Mesendoderm (in vitro differentiated cells): ENCODE measurements at regions not wholly inside any gene's neighbourhood (a gene's known extent, or its start where the extent isn't known, plus 50 kb on each side); places are given as distances from the start of the nearest gene placed in this dataset.

Experiments used
- DNase-seq: peaks from one replicate; pipeline ENCODE4 v3.0.0; 2013
- H2AK5ac ChIP-seq: 2 replicates; pipeline ENCODE4 v1.6.1; 2013; ENCODE audit warnings: low read length, inconsistent platforms
- H2BK120ac ChIP-seq: 2 replicates; pipeline ENCODE4 v1.6.1; 2013; ENCODE audit warnings: low read depth, mild to moderate bottlenecking, low read length, moderate library complexity, mixed read lengths
- H2BK15ac ChIP-seq: replicated peaks from 2 replicates; pipeline ENCODE4 v1.6.1; 2013; ENCODE audit warnings: low read depth, mild to moderate bottlenecking, moderate library complexity
- H2BK5ac ChIP-seq: 2 replicates; pipeline ENCODE4 v1.6.1; 2013; ENCODE audit warnings: low read length, inconsistent platforms
- H3K18ac ChIP-seq: 2 replicates; pipeline ENCODE4 v1.6.1; 2013; ENCODE audit warnings: mild to moderate bottlenecking, low read length, mixed read lengths
- H3K23ac ChIP-seq: one replicate; pipeline ENCODE4 v1.6.1; 2013; ENCODE audit warnings: low read length
- H3K27ac ChIP-seq: 2 replicates; pipeline ENCODE4 v1.5.1; 2013; ENCODE audit warnings: low read depth, mild to moderate bottlenecking, inconsistent platforms, low read length, moderate library complexity
- H3K27me3 ChIP-seq: 2 replicates; pipeline ENCODE4 v1.6.1; 2013; ENCODE audit warnings: low read length, control low read depth, mild to moderate bottlenecking, inconsistent platforms; ENCODE audit not compliant: insufficient read depth, poor library complexity
- H3K36me3 ChIP-seq: 2 replicates; pipeline ENCODE4 v1.6.1; 2013; ENCODE audit warnings: low read length, inconsistent platforms; ENCODE audit not compliant: control insufficient read depth, insufficient read depth
- H3K4ac ChIP-seq: one replicate; pipeline ENCODE4 v1.6.1; 2013; ENCODE audit warnings: low read depth, mild to moderate bottlenecking, low read length, moderate library complexity
- H3K4me1 ChIP-seq: 2 replicates; pipeline ENCODE4 v1.6.1; 2013; ENCODE audit warnings: low read depth, low read length, inconsistent platforms; ENCODE audit not compliant: control insufficient read depth
- H3K4me2 ChIP-seq: 2 replicates; pipeline ENCODE4 v1.6.1; 2013; ENCODE audit warnings: low read length
- H3K4me3 ChIP-seq: 2 replicates; pipeline ENCODE4 v1.5.1; 2013; ENCODE audit warnings: mild to moderate bottlenecking, low read length
- H3K56ac ChIP-seq: one replicate; pipeline ENCODE4 v1.6.1; 2013; ENCODE audit warnings: low read length
- H3K79me1 ChIP-seq: 2 replicates; pipeline ENCODE4 v1.6.1; 2013; ENCODE audit warnings: low read length, inconsistent platforms
- H3K79me2 ChIP-seq: 2 replicates; pipeline ENCODE4 v1.6.1; 2013; ENCODE audit warnings: mild to moderate bottlenecking, low read length; ENCODE audit not compliant: control insufficient read depth, insufficient read depth
- H3K9ac ChIP-seq: 2 replicates; pipeline ENCODE4 v1.6.1; 2013; ENCODE audit warnings: low read length, inconsistent platforms
- H4K5ac ChIP-seq: one replicate; pipeline ENCODE4 v1.6.1; 2013; ENCODE audit warnings: low read length
- H4K8ac ChIP-seq: one replicate; pipeline ENCODE4 v1.6.1; 2013; ENCODE audit warnings: low read depth, mild to moderate bottlenecking, control low read depth, low read length, moderate library complexity
- WGBS: extraction: QIAGEN DNeasy Blood & Tissue Kit; methylation state at CpG from one replicate; pipeline ENCODE4 v1.1.7; 2013; ENCODE audit warnings: low lambda C conversion rate, missing lambda C conversion rate; ENCODE audit not compliant: insufficient coverage; ENCODE audit errors: extremely low coverage; 5-methylcytosine and 5-hydroxymethylcytosine counted together

- no CpG with 5 or more reads among the region's 2 CpGs for WGBS
- H2BK120ac ChIP-seq = no peak overlapping the region
- H3K4me2 ChIP-seq = no peak overlapping the region
- H3K4me1 ChIP-seq = peaks cover 7% of the 10 kb centered on the region
- H3K27me3 ChIP-seq = no peaks in the 10 kb centered on the region
- DNase-seq = peak; percentile 34
- H4K5ac ChIP-seq = no peak overlapping the region
- H4K8ac ChIP-seq = no peak overlapping the region
- no peak overlapping the region for H3K56ac ChIP-seq
- H3K27ac ChIP-seq = no peak overlapping the region
- no peaks in the 10 kb centered on the region for H3K79me1 ChIP-seq
- no peak overlapping the region for H3K18ac ChIP-seq
- H3K4ac ChIP-seq = no peak overlapping the region
- no peak overlapping the region for H3K9ac ChIP-seq
- no peaks in the 10 kb centered on the region for H3K79me2 ChIP-seq
- no peak overlapping the region for H2AK5ac ChIP-seq
- H2BK15ac ChIP-seq = no peak overlapping the region
- no peak overlapping the region for H2BK5ac ChIP-seq
- H3K4me3 ChIP-seq = no peak overlapping the region
- H3K36me3 ChIP-seq = no peaks in the 10 kb centered on the region
- no peak overlapping the region for H3K23ac ChIP-seq
Observed at GRCh38 chr9:16257604-16258003, 612.9 kb downstream of the BNC2 start.

GRCh38 chr9:16258191-16258590 is 612.3 kb downstream of the BNC2 start:
- no peak overlapping the region for H3K4ac ChIP-seq
- H3K4me1 ChIP-seq = peaks cover 7% of the 10 kb centered on the region
- H2BK120ac ChIP-seq = no peak overlapping the region
- H3K9ac ChIP-seq = no peak overlapping the region
- no peaks in the 10 kb centered on the region for H3K79me2 ChIP-seq
- no peaks in the 10 kb centered on the region for H3K27me3 ChIP-seq
- no peak overlapping the region for H3K18ac ChIP-seq
- no peak overlapping the region for H4K8ac ChIP-seq
- no peaks in the 10 kb centered on the region for H3K36me3 ChIP-seq
- DNase-seq = no peak
- H3K23ac ChIP-seq = no peak overlapping the region
- no CpG with 5 or more reads among the region's 12 CpGs for WGBS
- H2BK15ac ChIP-seq = no peak overlapping the region
- no peak overlapping the region for H4K5ac ChIP-seq
- H2BK5ac ChIP-seq = no peak overlapping the region
- no peak overlapping the region for H3K27ac ChIP-seq
- no peak overlapping the region for H3K4me3 ChIP-seq
- no peak overlapping the region for H3K4me2 ChIP-seq
- no peaks in the 10 kb centered on the region for H3K79me1 ChIP-seq
- H3K56ac ChIP-seq = no peak overlapping the region
- no peak overlapping the region for H2AK5ac ChIP-seq

- DNase-seq = no peak
- H3K4me3 ChIP-seq = no peak overlapping the region
Observed at GRCh38 chr9:16258708-16259107, 611.8 kb downstream of the BNC2 start.

GRCh38 chr9:16262477-16263261 is 607.8 kb downstream of the BNC2 start:
- Histone ChIP-seq H3K4me1 (no peaks in the 10 kb centered on the region), H3K36me3 (no peaks in the 10 kb centered on the region), H3K4me2 (no peak overlapping the region), H4K5ac (no peak overlapping the region), H3K18ac (no peak overlapping the region), H3K79me2 (no peaks in the 10 kb centered on the region), H3K9ac (no peak overlapping the region), H3K27me3 (no peaks in the 10 kb centered on the region), H3K4me3 (no peak overlapping the region), H3K56ac (no peak overlapping the region), H3K79me1 (no peaks in the 10 kb centered on the region), H3K4ac (no peak overlapping the region), H3K23ac (no peak overlapping the region), H2BK120ac (no peak overlapping the region), H2BK5ac (no peak overlapping the region), H2AK5ac (no peak overlapping the region), H2BK15ac (no peak overlapping the region), H3K27ac (no peak overlapping the region), H4K8ac (no peak overlapping the region)
- WGBS = no CpG with 5 or more reads among the region's 14 CpGs
- DNase-seq = peak; percentile 33

More at GRCh38 chr9:16258708-16259107, 611.8 kb downstream of the BNC2 start:
- Histone ChIP-seq H4K5ac (no peak overlapping the region), H3K79me1 (no peaks in the 10 kb centered on the region), H2AK5ac (no peak overlapping the region), H3K18ac (no peak overlapping the region), H2BK15ac (no peak overlapping the region), H3K36me3 (no peaks in the 10 kb centered on the region), H3K27ac (no peak overlapping the region), H3K23ac (no peak overlapping the region), H3K79me2 (no peaks in the 10 kb centered on the region), H3K4me2 (no peak overlapping the region), H2BK5ac (no peak overlapping the region), H3K27me3 (no peaks in the 10 kb centered on the region), H4K8ac (no peak overlapping the region), H2BK120ac (no peak overlapping the region), H3K56ac (no peak overlapping the region), H3K9ac (no peak overlapping the region), H3K4ac (no peak overlapping the region), H3K4me1 (peaks cover 5% of the 10 kb centered on the region)
- 100% methylated on average over 3 of the region's 8 CpGs for WGBS

- no CpG with 5 or more reads among the region's 5 CpGs for WGBS
- H3K27ac ChIP-seq = no peak overlapping the region
- no peak overlapping the region for H2BK5ac ChIP-seq
- H3K79me2 ChIP-seq = no peaks in the 10 kb centered on the region
- no peaks in the 10 kb centered on the region for H3K27me3 ChIP-seq
- no peak for DNase-seq
- no peak overlapping the region for H3K18ac ChIP-seq
- no peak overlapping the region for H3K23ac ChIP-seq
- H2AK5ac ChIP-seq = no peak overlapping the region
- no peak overlapping the region for H3K56ac ChIP-seq
- H3K4me1 ChIP-seq = no peaks in the 10 kb centered on the region
- no peaks in the 10 kb centered on the region for H3K79me1 ChIP-seq
- H3K4ac ChIP-seq = no peak overlapping the region
- no peak overlapping the region for H3K4me3 ChIP-seq
- H3K36me3 ChIP-seq = no peaks in the 10 kb centered on the region
- no peak overlapping the region for H3K4me2 ChIP-seq
- H3K9ac ChIP-seq = no peak overlapping the region
- H4K8ac ChIP-seq = no peak overlapping the region
- H2BK15ac ChIP-seq = no peak overlapping the region
- no peak overlapping the region for H4K5ac ChIP-seq
- no peak overlapping the region for H2BK120ac ChIP-seq
Observed at GRCh38 chr9:16265688-16266087, 604.8 kb downstream of the BNC2 start.
